ENCODE measurements at regions not wholly inside any gene's neighbourhood (a gene's known extent, or its start where the extent isn't known, plus 50 kb on each side); places are given as distances from the start of the nearest gene placed in this dataset.

GRCh38 chr1:229031481-229032341 is 239.2 kb upstream of the RAB4A start:
- no peak for DNase-seq (ENCODE audit: low spot score)

DNA sequence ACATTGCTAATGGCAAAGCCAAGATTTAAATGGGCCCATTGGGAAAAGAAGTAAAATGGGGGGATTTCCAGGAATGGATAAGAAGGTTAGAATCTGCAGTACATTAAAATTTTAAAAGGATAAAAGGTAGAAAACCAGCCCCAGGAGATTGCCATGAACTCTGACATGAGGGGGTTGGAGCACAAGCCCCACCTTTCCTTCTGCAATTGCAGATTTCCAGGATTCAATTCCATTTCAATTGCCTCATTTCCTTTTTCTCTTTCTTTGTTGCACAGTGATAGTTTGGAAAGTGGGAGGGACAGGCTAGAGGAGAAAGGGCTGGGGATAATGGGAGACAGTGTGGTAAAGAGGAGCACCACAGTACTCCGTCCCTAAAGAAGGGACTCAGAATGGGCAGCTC is 238.5 kb upstream of the RAB4A start:
- DNase-seq (ENCODE audit: low spot score) = no peak

DNA sequence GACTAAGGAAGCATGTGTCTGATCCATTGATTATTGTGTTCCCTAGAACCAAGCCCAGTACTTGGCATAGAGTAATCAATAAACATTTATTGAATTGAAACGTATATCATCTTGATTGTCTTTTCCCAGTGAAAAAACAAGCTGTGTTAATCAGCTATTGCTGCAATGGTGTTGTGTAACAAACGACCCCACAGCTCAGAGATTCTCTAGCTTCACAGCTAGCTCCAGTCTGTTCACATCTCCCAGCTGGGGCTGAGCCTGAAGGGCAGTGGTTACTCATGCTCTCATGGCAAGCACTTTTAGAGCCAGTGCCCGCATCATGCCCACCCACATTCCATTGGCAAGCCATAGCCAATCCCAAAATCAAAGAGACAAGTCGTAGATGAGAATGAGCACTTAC is 237.4 kb upstream of the RAB4A start:
- no peak for DNase-seq (ENCODE audit: low spot score)

DNA sequence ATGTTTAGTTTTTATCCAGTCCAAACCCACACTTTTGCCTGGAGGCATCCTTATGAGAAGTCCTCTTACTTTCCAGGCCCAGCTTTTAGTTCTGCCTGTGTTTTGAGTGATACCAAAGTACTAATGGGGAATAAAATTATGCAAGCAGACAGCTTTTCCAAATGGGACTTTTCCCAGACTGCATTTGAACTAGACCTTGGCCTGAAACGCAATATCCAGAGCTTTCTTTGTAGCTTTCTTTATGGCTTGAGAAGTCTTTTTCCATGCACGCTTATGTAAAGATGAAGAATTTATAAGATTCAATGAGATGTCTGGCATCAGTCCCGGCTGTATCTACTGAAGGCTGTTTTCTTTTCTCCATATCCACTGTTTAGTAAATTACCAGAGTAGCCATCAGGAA is 236.6 kb upstream of the RAB4A start:
- no peak for DNase-seq (ENCODE audit: low spot score)

GRCh38 chr1:229035054-229035747 is 235.7 kb upstream of the RAB4A start:
- no peak for DNase-seq (ENCODE audit: low spot score)

GRCh38 chr1:229035748-229036082 is 235.2 kb upstream of the RAB4A start:
- no peak for DNase-seq (ENCODE audit: low spot score)

- DNase-seq (ENCODE audit: low spot score) = no peak
These were observed 233.0 kb upstream of the RAB4A start for GRCh38 chr1:229037806-229038405.

DNA sequence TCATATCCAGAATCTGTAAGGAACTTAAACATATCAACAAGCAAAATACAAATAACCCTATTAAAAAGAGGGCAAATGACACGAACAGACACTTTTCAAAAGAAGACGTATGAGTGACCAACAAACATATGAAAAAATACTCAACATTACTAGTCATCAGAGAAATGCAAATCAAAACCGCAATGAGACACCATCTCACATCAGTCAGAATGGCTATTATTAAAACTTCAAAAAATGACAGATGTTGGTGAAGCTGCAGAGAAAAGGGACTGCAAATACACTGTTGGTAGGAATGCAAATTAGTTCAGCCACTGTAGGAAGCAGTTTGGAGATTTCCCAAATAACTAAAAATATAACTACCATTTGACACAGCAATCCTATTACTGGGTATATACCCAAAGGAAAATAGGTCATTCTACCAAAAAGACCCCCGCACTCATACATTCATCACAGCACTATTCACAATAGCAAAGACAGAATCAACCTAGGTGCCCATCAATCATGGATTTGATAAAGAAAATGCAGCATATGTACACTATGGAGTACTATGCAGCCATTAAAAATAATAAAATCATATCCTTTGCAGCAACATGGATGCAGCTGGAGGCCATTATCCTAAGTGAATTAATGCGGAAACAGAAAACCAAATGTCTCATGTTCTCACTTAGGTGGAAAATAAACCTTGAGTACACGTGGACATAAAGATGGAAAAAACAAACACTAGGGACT is 230.1 kb upstream of the RAB4A start:
- no peak for DNase-seq (ENCODE audit: low spot score)

- no peak for DNase-seq (ENCODE audit: low spot score)
These were observed 229.0 kb upstream of the RAB4A start for GRCh38 chr1:229041946-229042345.

DNA sequence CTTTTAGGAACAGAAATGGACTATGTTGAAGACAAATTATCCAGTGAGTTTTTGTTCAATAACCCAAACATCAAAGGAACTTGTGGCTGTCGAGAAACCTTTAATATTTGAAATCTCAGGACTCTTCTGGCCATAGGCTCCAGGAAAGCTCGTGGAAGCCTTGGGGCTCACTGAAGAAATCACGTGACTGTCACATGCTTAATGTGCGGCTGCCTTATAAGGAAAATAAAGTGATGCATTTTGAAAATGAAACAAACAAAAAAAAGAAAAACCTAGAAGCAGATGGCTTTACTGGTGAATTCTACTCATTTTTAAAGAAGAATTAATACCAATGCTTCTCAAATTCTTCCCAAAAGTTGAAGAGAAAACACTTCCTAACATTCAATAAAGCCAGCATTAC is 228.4 kb upstream of the RAB4A start:
- DNase-seq (ENCODE audit: low spot score) = no peak

DNA sequence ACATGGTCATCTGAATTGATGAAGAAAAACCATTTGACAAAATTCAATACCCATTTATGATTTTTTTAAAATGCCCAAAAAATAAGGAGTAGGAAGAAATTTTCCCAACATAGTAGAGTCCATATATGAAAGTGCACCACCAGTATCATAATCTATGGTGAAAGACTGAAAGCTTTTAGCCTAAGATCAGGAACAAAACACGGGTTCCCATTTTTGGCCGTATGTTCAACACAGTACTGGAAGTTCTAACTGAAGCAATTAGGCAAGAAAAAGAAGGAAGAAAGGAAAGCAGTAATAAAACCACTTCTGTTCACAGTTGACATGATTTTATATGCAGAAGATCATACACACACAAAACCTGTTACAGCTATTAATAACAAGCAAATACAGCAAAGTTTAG is 227.8 kb upstream of the RAB4A start:
- no peak for DNase-seq (ENCODE audit: low spot score)

DNA sequence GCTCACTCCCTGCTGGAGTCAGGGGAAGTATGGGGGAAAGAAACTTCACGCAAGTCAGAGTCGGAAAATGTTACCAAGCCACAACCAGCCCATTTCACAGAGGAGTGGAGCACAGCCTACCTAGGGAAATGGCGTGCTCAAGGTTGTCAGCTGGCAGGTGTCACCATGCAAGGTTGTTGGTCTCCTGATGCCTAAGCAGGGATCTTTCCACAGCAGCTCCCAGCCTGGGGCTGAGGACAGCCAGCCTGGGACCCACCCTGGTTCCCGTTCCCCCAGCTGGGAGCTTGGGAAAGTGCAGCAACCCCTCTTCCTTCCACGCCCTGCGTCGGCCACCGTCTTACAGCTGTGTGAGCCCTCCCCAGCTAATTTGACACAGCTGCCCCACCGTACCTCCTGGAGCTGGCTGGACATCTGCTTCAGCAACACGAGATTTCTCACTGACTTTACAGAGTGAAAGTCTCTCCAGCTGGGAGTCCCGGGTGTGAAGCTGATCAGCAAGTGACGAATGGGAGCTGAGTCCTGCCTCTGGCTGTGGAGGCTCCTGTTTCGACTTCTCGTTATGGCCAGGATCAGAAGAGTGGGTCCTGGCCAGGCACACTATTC is 224.6 kb upstream of the RAB4A start:
- no peak for DNase-seq (ENCODE audit: low spot score)

DNA sequence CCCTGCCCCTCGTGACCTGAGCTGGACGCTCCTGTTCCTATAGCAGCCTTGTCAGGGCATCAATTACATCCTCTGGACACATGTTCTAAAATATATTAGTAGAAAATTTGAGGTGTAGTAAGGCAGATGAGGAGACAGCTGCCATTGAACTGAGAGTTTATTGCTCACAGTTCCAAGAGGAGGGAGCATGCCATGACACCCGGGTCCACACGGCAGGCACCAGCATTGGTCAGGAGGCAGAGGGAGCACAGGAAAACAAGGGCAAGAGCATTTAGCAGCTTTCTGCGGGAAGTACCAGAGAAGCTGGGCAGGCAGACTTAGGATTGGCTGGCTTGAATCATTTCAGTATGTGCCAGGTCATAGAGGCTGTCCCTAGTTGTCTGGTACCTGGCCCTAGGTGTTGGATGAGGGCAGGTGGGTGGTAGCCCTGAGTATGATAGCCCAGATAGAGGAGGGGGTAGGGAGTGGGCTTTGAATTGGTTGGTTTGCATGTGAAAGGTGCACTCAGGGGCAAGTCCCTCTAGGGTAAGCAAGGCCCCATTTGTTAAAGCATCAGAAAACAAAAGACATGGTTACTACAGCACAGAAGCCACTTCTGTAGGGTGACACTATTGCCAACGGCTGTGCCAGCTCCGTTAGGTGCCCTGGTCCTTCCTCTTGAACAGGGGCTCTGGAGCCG is 223.6 kb upstream of the RAB4A start:
- DNase-seq (ENCODE audit: low spot score) = no peak

DNA sequence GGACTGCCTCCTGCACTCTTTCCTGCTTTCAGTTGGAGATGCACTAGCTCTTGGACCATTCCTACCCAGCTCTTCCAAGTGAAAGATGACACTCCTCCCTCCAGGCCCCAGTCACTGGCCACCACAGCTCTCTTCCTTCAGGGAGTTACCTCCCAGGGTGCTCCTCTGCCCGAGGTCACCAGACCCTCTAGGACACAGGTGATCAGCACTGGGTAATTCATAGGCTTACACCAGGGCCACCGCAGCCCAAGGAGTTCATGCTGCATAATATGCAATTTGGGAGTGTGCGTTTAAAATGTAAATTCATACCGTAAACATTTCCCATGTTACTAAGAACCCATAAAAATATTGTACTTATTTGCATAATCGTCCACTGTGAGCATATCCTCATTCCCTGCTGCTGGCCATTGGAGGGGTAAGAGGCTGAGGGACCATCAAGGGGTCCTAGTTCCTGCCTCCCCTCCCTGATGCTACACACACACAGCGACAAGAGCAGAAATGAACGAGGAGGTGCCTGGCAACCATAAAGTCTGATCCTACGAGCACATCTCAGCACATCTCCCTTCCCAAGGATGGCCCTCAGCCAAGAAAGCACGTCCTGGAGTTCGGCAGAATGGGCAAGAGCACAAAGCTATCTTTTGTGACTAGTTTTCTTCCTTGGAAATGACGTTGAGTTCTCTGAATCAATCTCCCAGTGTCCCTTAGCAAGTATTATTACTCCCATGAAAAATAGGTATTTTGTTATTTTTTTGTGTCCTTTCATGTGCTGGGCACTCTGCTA is 222.9 kb upstream of the RAB4A start:
- DNase-seq (ENCODE audit: low spot score) = no peak

- no peak for DNase-seq (ENCODE audit: low spot score)
These were observed 222.0 kb upstream of the RAB4A start for GRCh38 chr1:229048896-229049295.

GRCh38 chr1:229056046-229056445 is 214.9 kb upstream of the RAB4A start:
- no peak for DNase-seq (ENCODE audit: low spot score)

GRCh38 chr1:229058111-229058561 is 212.8 kb upstream of the RAB4A start:
- no peak for DNase-seq (ENCODE audit: low spot score)

DNA sequence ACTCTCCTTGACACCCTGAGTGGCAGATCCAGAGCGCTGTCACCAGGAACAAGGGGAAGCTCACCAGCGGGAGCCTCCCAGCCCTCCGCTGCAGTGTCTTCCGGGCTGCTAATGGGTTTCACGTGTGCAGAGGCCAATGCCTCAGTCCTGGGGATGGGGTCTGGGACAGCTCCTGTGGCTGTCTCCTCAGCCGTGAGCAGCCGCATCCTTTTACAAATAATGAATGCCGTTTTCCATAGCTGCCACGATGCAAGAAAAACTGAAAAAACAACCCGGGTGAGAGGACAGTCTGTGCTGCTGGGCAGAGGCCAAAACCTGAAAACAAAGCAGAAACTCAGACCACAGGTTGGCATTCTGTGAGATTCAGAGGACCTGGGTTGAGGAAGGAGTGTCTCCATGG is 212.2 kb upstream of the RAB4A start:
- DNase-seq (ENCODE audit: low spot score) = no peak

- DNase-seq (ENCODE audit: low spot score) = no peak
These were observed 211.0 kb upstream of the RAB4A start for GRCh38 chr1:229059671-229060539.

DNA sequence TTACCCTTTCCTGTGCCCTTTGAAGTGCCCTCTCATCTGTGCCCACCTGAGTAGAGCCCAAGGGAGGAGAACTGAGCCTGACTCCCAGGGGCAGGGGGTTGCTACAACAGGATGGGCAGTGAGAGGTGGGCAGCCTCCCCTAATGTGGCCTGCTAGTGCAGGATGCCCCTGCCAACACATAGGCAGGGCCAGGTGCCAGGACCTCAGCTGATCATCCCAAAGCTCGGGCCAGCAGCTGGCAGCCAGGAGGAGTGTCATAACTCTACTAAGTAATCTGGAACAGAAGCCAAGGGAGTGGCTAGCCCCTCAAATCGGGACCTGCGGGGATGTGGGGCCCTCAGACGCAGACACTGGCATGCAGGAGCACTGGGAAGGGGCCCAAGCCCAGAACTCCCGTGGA is 208.8 kb upstream of the RAB4A start:
- no peak for DNase-seq (ENCODE audit: low spot score)

Measured in iPS-NIHi11 (cell line).